Chondrocyte (in vitro differentiated cells): ENCODE measurements at regions not wholly inside any gene's neighbourhood (a gene's known extent, or its start where the extent isn't known, plus 50 kb on each side); places are given as distances from the start of the nearest gene placed in this dataset.

ENCODE experiments used
- DNase-seq: peaks from one replicate; pipeline ENCODE4 v3.0.0; 2021; ENCODE audit warnings: mixed read lengths, low spot score
- H3K27ac Mint-ChIP-seq: one replicate; pipeline ENCODE4 v1.8.0; 2021; ENCODE audit warnings: mild to moderate bottlenecking, moderate library complexity, mixed read lengths; ENCODE audit not compliant: unreplicated experiment
- H3K27me3 Mint-ChIP-seq: 2 replicates; pipeline ENCODE4 v1.8.0; 2021; ENCODE audit warnings: low read depth, mixed read lengths
- H3K36me3 Mint-ChIP-seq: 2 replicates; pipeline ENCODE4 v1.8.0; 2021; ENCODE audit warnings: low read depth, mixed read lengths
- H3K4me1 Mint-ChIP-seq: 2 replicates; pipeline ENCODE4 v1.8.0; 2021; ENCODE audit warnings: low read depth, mild to moderate bottlenecking, mixed read lengths
- H3K4me3 Mint-ChIP-seq: one replicate; pipeline ENCODE4 v1.8.0; 2021; ENCODE audit warnings: mild to moderate bottlenecking, moderate library complexity, mixed read lengths; ENCODE audit not compliant: unreplicated experiment
- H3K9me3 Mint-ChIP-seq: 2 replicates; pipeline ENCODE4 v1.8.0; 2021; ENCODE audit warnings: low read depth, mixed read lengths
- CTCF ChIP-seq: fragments of 200-600 bp; sonication (generic); IDR thresholded peaks from 2 replicates; pipeline ENCODE4 v1.5.0; 2021; ENCODE audit warnings: antibody characterized with exemption, mild to moderate bottlenecking, moderate library complexity

- H3K4me1 Mint-ChIP-seq = peaks cover 5% of the 10 kb centered on the region
- DNase-seq = no peak
- no peak overlapping the region for H3K27ac Mint-ChIP-seq
- H3K4me3 Mint-ChIP-seq = no peak overlapping the region
- no peak for TF ChIP-seq CTCF
- no peaks in the 10 kb centered on the region for H3K36me3 Mint-ChIP-seq
- H3K27me3 Mint-ChIP-seq = peaks cover 2% of the 10 kb centered on the region
- H3K9me3 Mint-ChIP-seq = no peaks in the 10 kb centered on the region
Measured at GRCh38 chr2:187134306-187134705, 285.3 kb upstream of the ZSWIM2 start.

GRCh38 chr2:187129868-187130267 lies 280.9 kb upstream of the ZSWIM2 start:
- DNase-seq = no peak
- peaks cover 10% of the 10 kb centered on the region for H3K27me3 Mint-ChIP-seq
- TF ChIP-seq CTCF = no peak
- H3K9me3 Mint-ChIP-seq = no peaks in the 10 kb centered on the region
- H3K27ac Mint-ChIP-seq = no peak overlapping the region
- no peaks in the 10 kb centered on the region for H3K36me3 Mint-ChIP-seq
- no peak overlapping the region for H3K4me3 Mint-ChIP-seq
- no peaks in the 10 kb centered on the region for H3K4me1 Mint-ChIP-seq

GRCh38 chr2:187129306-187129705 lies 280.3 kb upstream of the ZSWIM2 start:
- DNase-seq = no peak
- Mint-ChIP-seq H3K27me3 (peaks cover 14% of the 10 kb centered on the region), H3K36me3 (no peaks in the 10 kb centered on the region), H3K4me1 (no peaks in the 10 kb centered on the region), H3K4me3 (no peak overlapping the region), H3K27ac (no peak overlapping the region), H3K9me3 (no peaks in the 10 kb centered on the region)
- TF ChIP-seq CTCF = no peak

- H3K27me3 Mint-ChIP-seq = peaks cover 17% of the 10 kb centered on the region
- no peak overlapping the region for H3K4me3 Mint-ChIP-seq
- H3K9me3 Mint-ChIP-seq = no peaks in the 10 kb centered on the region
- H3K4me1 Mint-ChIP-seq = no peaks in the 10 kb centered on the region
- no peak for TF ChIP-seq CTCF
- no peak for DNase-seq
- H3K27ac Mint-ChIP-seq = no peak overlapping the region
- no peaks in the 10 kb centered on the region for H3K36me3 Mint-ChIP-seq
Measured at GRCh38 chr2:187126247-187127005, 277.5 kb upstream of the ZSWIM2 start.

- Mint-ChIP-seq H3K36me3 (no peaks in the 10 kb centered on the region), H3K9me3 (no peaks in the 10 kb centered on the region), H3K4me3 (no peak overlapping the region), H3K4me1 (no peaks in the 10 kb centered on the region), H3K27ac (no peak overlapping the region), H3K27me3 (peaks cover 22% of the 10 kb centered on the region)
- DNase-seq = no peak
- TF ChIP-seq CTCF = no peak
Measured at GRCh38 chr2:187125318-187125717, 276.3 kb upstream of the ZSWIM2 start.
